HG03571 (cell line): ENCODE measurements at regions not wholly inside any gene's neighbourhood (a gene's known extent, or its start where the extent isn't known, plus 50 kb on each side); places are given as distances from the start of the nearest gene placed in this dataset.

ENCODE experiments used
- ATAC-seq: cut with Tn5 transposase; IDR thresholded peaks from one replicate; pipeline ENCODE4 v1.9.1; 2021; ENCODE audit not compliant: unreplicated experiment

GRCh38 chr3:5427021-5427420 is 239.5 kb downstream of the EDEM1 start:
- no peak for ATAC-seq

GRCh38 chr3:5427938-5428337 is 240.4 kb downstream of the EDEM1 start:
- no peak for ATAC-seq

- ATAC-seq = peak; percentile 88
These were observed 241.4 kb downstream of the EDEM1 start for GRCh38 chr3:5428607-5429516.

- peak; percentile 3 for ATAC-seq
These were observed 242.0 kb downstream of the EDEM1 start for GRCh38 chr3:5429517-5429890.

- no peak for ATAC-seq
These were observed 243.2 kb downstream of the EDEM1 start for GRCh38 chr3:5430701-5431100.

GRCh38 chr3:5431146-5431545 is 243.6 kb downstream of the EDEM1 start:
- ATAC-seq = no peak

GRCh38 chr3:5431811-5432378 is 244.4 kb downstream of the EDEM1 start:
- no peak for ATAC-seq

- no peak for ATAC-seq
These were observed 249.8 kb downstream of the EDEM1 start for GRCh38 chr3:5437296-5437782.

- no peak for ATAC-seq
These were observed 250.3 kb downstream of the EDEM1 start for GRCh38 chr3:5437783-5438323.

GRCh38 chr3:5441401-5441800 is 253.9 kb downstream of the EDEM1 start:
- no peak for ATAC-seq

GRCh38 chr3:5442106-5442785 is 254.7 kb downstream of the EDEM1 start:
- ATAC-seq = no peak

GRCh38 chr3:5442786-5443138 is 255.3 kb downstream of the EDEM1 start:
- ATAC-seq = no peak

GRCh38 chr3:5444253-5444652 is 256.7 kb downstream of the EDEM1 start:
- ATAC-seq = no peak

- no peak for ATAC-seq
These were observed 258.2 kb downstream of the EDEM1 start for GRCh38 chr3:5445676-5446201.

- no peak for ATAC-seq
These were observed 260.7 kb downstream of the EDEM1 start for GRCh38 chr3:5448246-5448645.

GRCh38 chr3:5448816-5449215 is 261.3 kb downstream of the EDEM1 start:
- ATAC-seq = no peak

GRCh38 chr3:5456199-5456598 is 268.7 kb downstream of the EDEM1 start:
- peak; percentile 85 for ATAC-seq

GRCh38 chr3:5458526-5458925 is 271.0 kb downstream of the EDEM1 start:
- no peak for ATAC-seq

- ATAC-seq = no peak
These were observed 274.6 kb downstream of the EDEM1 start for GRCh38 chr3:5462086-5462485.

- ATAC-seq = no peak
These were observed 276.5 kb downstream of the EDEM1 start for GRCh38 chr3:5463991-5464390.

GRCh38 chr3:5464649-5465048 is 277.1 kb downstream of the EDEM1 start:
- ATAC-seq = no peak
